ENCODE measurements at regions not wholly inside any gene's neighbourhood (a gene's known extent, or its start where the extent isn't known, plus 50 kb on each side); places are given as distances from the start of the nearest gene placed in this dataset.

DNA sequence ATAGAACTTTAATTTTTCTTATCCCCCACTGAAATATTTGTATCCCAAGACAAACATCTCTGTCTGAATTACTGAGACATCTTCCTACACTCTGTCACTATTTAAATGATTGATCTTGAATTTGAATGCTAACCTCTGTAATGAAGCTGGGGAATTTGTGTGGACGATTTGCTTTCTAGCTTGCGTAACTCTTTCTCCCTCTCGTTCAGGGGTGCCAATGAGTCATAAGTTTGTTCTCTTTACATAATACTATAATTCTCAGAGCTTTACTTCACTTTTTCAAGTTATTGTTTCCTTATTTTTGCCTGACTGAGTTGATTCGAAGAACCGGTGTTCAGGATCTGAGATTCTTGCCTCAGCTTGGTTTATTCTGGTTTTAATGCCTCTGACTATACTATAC, 783.3 kb upstream of the CADM2 start:
- ATAC-seq (no peak), DNase-seq (ENCODE audit: low read depth, low spot score) (no peak)
- no peaks in the 10 kb centered on the region for H3K4me1 ChIP-seq (ENCODE audit: control insufficient read depth in 1 of 2, insufficient read depth in 2 of 2, low read length in 2 of 2)
- no peak overlapping the region for H3K9ac ChIP-seq (ENCODE audit: low read length)
- H3K4me2 ChIP-seq (ENCODE audit: low read length): no peak overlapping the region
- ChIA-PET CTCF (no interaction called here), POLR2A (no interaction called here), RAD21 (ENCODE audit: low non-redundant PET in 1 of 2, low total read pairs in 2 of 2, uncharacterized antibody in 2 of 2, unreplicated experiment in 2 of 2) (no interaction called here)
- peaks cover 0 to 31% of the 10 kb centered on the region in 2 experiments; a peak in 2 of 4 replicates for H3K9me3 ChIP-seq (ENCODE audit: control insufficient read depth in 1 of 2, insufficient read depth in 1 of 2, low read depth in 1 of 2, low read length in 2 of 2)
- no peaks in the 10 kb centered on the region for H3K9me2 ChIP-seq (ENCODE audit: insufficient read depth)
- H3K27ac ChIP-seq (ENCODE audit: low read depth, low read length): no peak overlapping the region
- no peaks in the 10 kb centered on the region for H3K27me3 ChIP-seq (ENCODE audit: insufficient read depth, low read length)
- TF ChIP-seq YY1 (IDR thresholded peaks at IDR 0.05; ENCODE audit: extremely low read depth, insufficient replicate concordance, low read depth, low read length) (no peak), CBX3 (IDR thresholded peaks at IDR 0.05; ENCODE audit: low read depth) (no peak)
- TF ChIP-seq, protein P1, sequence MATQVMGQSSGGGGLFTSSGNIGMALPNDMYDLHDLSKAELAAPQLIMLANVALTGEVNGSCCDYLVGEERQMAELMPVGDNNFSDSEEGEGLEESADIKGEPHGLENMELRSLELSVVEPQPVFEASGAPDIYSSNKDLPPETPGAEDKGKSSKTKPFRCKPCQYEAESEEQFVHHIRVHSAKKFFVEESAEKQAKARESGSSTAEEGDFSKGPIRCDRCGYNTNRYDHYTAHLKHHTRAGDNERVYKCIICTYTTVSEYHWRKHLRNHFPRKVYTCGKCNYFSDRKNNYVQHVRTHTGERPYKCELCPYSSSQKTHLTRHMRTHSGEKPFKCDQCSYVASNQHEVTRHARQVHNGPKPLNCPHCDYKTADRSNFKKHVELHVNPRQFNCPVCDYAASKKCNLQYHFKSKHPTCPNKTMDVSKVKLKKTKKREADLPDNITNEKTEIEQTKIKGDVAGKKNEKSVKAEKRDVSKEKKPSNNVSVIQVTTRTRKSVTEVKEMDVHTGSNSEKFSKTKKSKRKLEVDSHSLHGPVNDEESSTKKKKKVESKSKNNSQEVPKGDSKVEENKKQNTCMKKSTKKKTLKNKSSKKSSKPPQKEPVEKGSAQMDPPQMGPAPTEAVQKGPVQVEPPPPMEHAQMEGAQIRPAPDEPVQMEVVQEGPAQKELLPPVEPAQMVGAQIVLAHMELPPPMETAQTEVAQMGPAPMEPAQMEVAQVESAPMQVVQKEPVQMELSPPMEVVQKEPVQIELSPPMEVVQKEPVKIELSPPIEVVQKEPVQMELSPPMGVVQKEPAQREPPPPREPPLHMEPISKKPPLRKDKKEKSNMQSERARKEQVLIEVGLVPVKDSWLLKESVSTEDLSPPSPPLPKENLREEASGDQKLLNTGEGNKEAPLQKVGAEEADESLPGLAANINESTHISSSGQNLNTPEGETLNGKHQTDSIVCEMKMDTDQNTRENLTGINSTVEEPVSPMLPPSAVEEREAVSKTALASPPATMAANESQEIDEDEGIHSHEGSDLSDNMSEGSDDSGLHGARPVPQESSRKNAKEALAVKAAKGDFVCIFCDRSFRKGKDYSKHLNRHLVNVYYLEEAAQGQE (IDR thresholded peaks at IDR 0.05; ENCODE audit: low read depth): no peak
- TF ChIP-seq, protein P2, sequence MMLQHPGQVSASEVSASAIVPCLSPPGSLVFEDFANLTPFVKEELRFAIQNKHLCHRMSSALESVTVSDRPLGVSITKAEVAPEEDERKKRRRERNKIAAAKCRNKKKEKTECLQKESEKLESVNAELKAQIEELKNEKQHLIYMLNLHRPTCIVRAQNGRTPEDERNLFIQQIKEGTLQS (IDR thresholded peaks at IDR 0.05): no peak
- no peak overlapping the region for H3K4me3 ChIP-seq (replicated peaks in 1 of 2; ENCODE audit: low read depth in 1 of 2, low read length in 2 of 2)
- no peaks in the 10 kb centered on the region for H4K20me1 ChIP-seq (ENCODE audit: insufficient read depth)
- BruUV-seq (replicated peaks): no TSS peak
- intact Hi-C loops (cut with micrococcal nuclease): no loop called here
- no peaks in the 10 kb centered on the region for H3K36me3 ChIP-seq (ENCODE audit: control insufficient read depth in 1 of 2, insufficient read depth in 2 of 2, low read length in 2 of 2)
- no peak overlapping the region for H2AFZ ChIP-seq (ENCODE audit: low read depth, low read length, poor library complexity, severe bottlenecking)
- H3K79me2 ChIP-seq (ENCODE audit: insufficient read depth, low read length): no peaks in the 10 kb centered on the region

DNA sequence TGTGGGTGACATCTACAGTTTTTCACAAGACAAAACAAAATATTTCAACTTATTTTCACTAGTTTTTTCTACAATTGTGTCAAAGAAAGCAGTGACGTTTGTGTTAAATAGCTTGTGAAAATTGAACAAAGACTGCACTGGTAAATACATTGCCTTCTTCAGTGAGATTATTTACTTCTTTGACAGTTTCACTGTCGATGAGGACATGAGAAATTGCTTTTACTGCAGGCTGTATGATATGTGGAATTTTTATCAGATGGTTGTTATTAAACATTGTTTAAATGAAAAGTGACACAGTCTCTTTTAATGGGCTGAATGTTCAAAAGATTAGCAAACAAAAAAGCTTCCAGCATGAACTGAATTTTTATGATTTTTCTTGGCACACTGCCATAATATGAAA, 773.9 kb upstream of the CADM2 start:
- no TSS peak for BruUV-seq (replicated peaks)
- no peak for DNase-seq (ENCODE audit: low read depth, low spot score)

More for the DNA sequence above, 773.9 kb upstream of the CADM2 start:
- Histone ChIP-seq H3K4me3 (replicated peaks in 1 of 2; ENCODE audit: low read depth in 1 of 2, low read length in 2 of 2) (no peak overlapping the region), H3K9ac (ENCODE audit: low read length) (no peak overlapping the region), H3K4me2 (ENCODE audit: low read length) (no peak overlapping the region), H3K9me2 (ENCODE audit: insufficient read depth) (no peaks in the 10 kb centered on the region), H3K9me3 (ENCODE audit: control insufficient read depth in 1 of 2, insufficient read depth in 1 of 2, low read depth in 1 of 2, low read length in 2 of 2) (peaks cover 4% of the 10 kb centered on the region in 2 experiments; a peak in 3 of 4 replicates), H3K36me3 (ENCODE audit: control insufficient read depth in 1 of 2, insufficient read depth in 2 of 2, low read length in 2 of 2) (no peaks in the 10 kb centered on the region; a peak in 1 of 4 replicates), H4K20me1 (ENCODE audit: insufficient read depth) (no peaks in the 10 kb centered on the region), H2AFZ (ENCODE audit: low read depth, low read length, poor library complexity, severe bottlenecking) (no peak overlapping the region), H3K27ac (ENCODE audit: low read depth, low read length) (no peak overlapping the region), H3K4me1 (ENCODE audit: control insufficient read depth in 1 of 2, insufficient read depth in 2 of 2, low read length in 2 of 2) (no peaks in the 10 kb centered on the region), H3K79me2 (ENCODE audit: insufficient read depth, low read length) (no peaks in the 10 kb centered on the region), H3K27me3 (ENCODE audit: insufficient read depth, low read length) (no peaks in the 10 kb centered on the region)
- RAD21 ChIA-PET (ENCODE audit: low non-redundant PET in 1 of 2, low total read pairs in 2 of 2, uncharacterized antibody in 2 of 2, unreplicated experiment in 2 of 2): no interaction called here
- POLR2A ChIA-PET: no interaction called here
- TF ChIP-seq RAD21 (IDR thresholded peaks at IDR 0.05; ENCODE audit: low read depth): no peak
- TF ChIP-seq ZNF274 (IDR thresholded peaks at IDR 0.05; ENCODE audit: low read depth, low read length): no peak
- no peak for TF ChIP-seq POLR2AphosphoS5 (IDR thresholded peaks at IDR 0.05; ENCODE audit: low read depth, low read length)
- TF ChIP-seq ELF1 (IDR thresholded peaks at IDR 0.05; ENCODE audit: borderline replicate concordance, low read depth): no peak
- no peak for TF ChIP-seq ZFX (IDR thresholded peaks at IDR 0.05)
- TF ChIP-seq, protein P3, sequence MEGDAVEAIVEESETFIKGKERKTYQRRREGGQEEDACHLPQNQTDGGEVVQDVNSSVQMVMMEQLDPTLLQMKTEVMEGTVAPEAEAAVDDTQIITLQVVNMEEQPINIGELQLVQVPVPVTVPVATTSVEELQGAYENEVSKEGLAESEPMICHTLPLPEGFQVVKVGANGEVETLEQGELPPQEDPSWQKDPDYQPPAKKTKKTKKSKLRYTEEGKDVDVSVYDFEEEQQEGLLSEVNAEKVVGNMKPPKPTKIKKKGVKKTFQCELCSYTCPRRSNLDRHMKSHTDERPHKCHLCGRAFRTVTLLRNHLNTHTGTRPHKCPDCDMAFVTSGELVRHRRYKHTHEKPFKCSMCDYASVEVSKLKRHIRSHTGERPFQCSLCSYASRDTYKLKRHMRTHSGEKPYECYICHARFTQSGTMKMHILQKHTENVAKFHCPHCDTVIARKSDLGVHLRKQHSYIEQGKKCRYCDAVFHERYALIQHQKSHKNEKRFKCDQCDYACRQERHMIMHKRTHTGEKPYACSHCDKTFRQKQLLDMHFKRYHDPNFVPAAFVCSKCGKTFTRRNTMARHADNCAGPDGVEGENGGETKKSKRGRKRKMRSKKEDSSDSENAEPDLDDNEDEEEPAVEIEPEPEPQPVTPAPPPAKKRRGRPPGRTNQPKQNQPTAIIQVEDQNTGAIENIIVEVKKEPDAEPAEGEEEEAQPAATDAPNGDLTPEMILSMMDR (IDR thresholded peaks at IDR 0.05 in 2 of 3, conservative IDR thresholded peaks at IDR 0.05 in 1 of 3; ENCODE audit: borderline replicate concordance in 1 of 3, insufficient read depth in 1 of 3, low read depth in 2 of 3, low read length in 2 of 3): no peak
- TF ChIP-seq, protein P2 (IDR thresholded peaks at IDR 0.05): no peak
- TF ChIP-seq SRF (IDR thresholded peaks at IDR 0.05; ENCODE audit: low read depth): no peak
- no peak for TF ChIP-seq POLR2A (IDR thresholded peaks at IDR 0.05; ENCODE audit: borderline replicate concordance, extremely low read depth, insufficient read depth, insufficient read length)
- TF ChIP-seq SP1 (IDR thresholded peaks at IDR 0.05; ENCODE audit: low read depth): no peak
- TF ChIP-seq CEBPB (IDR thresholded peaks at IDR 0.05; ENCODE audit: low read depth): no peak
- CTCF ChIA-PET: no interaction called here
- no peak for ATAC-seq
- intact Hi-C loops (cut with micrococcal nuclease): no loop called here
